ENCODE measurements at regions not wholly inside any gene's neighbourhood (a gene's known extent, or its start where the extent isn't known, plus 50 kb on each side); places are given as distances from the start of the nearest gene placed in this dataset.
"Not testable (repeated sequence)": the region's sequence is repeated elsewhere in the genome, so short reads cannot be mapped to it uniquely, and the experiment has no call there.

- DNase-seq, result no peak
These were observed 1315.2 kb upstream of the MIR17HG start for GRCh38 chr13:90032313-90032712.

DNA sequence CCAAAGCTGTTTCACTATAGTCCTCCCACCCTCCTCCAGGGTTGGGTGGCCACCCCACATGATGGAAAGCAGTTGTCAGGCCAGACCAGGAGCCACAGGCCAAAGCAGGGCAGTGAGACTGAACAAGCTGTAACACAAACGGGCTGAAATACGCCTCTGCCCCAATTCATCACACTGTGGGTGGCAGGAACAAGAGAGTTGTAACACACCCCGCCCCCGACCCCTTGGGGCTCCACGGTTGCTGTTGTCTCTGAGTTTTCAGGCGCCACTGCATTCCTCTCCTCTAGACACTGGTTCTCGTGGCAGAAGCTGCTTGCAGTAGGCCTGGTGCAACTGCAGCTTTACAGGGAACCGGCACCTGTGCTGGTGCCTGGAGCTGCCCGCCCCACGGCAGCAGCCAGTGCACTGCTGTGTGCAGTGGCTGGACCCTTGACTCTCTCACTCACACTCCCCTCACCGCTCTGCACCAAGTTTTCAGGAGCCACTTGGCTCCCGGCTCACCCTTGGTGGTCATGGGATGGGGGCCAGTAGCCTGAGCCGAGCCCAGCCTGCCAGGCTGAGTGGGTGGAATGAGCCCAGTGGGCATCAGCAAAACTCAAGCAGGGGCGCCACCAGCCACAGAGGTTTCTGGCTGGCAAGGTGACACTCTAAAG, 1314.5 kb upstream of the MIR17HG start:
- no peak for DNase-seq

GRCh38 chr13:90039516-90039915, 1308.0 kb upstream of the MIR17HG start:
- no peak for DNase-seq

- no peak for DNase-seq
These were observed 1299.9 kb upstream of the MIR17HG start for GRCh38 chr13:90047600-90047999.

DNA sequence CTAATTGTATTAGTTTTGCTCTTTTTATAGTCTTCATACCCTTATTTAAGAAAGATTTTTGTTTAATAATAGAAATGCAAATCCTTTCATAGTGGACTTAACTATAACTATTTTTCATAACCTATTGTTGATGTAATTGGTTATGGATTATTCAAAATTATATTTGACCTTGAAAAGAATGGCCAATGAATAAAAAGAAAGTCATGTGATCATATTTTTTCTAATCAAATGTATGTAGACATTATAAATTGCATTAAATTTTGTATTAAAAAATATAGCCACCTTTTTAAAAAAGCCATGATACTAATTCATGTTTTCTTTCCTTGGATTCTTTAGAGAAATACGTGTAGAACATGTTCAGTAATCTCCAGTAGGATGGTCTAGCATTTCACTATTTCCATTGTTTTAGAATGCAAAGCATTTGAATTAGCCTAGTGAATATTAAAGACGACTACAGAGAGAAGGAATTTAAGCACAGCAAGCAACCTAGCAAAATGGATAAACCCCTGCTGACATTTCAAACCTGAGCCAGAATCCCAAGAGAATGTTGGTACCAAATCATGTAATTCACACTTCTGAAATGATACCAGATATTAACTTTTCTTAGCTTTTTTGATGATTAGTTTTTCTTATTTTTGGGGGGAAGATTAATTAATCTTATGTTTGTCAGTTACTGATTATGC, 1297.4 kb upstream of the MIR17HG start:
- no peak for DNase-seq

DNA sequence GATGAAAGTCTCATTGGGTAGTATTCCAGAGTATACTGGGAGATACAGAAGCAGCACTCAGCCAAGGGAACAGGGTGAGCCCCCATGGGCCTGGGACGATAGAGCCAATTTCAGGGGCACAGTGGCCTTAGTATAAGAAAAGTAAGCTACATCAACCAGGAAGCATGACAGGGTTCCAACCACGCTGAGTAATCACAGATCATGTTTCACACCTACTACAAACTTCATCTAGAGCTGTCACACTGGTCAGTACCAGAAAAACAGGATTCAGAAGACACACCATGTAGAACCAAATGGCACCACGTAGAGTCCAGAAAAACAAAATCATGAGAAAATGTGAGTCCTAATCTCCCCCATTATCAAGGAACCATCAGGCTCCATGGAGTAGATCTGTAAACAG, 1292.4 kb upstream of the MIR17HG start:
- no peak for DNase-seq

DNA sequence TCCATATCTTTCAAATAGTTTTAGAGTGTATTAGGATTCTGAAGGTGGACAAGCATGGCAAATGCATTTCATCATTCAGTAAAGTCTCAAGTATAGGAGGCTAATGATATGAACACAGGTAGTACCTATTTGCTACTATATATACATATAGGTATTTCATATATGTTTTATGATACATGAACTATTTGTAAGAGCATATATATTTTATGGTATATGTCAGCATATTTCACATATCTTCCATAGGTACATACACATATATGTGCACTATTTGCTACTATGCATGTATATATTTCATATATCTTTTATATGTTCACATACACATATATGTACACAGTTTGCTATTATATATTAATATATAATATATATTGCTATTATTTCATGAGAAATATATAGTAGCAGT, 1291.7 kb upstream of the MIR17HG start:
- DNase-seq, result no peak

- DNase-seq, result not testable (repeated sequence)
These were observed 1283.3 kb upstream of the MIR17HG start for GRCh38 chr13:90064226-90064625.

DNA sequence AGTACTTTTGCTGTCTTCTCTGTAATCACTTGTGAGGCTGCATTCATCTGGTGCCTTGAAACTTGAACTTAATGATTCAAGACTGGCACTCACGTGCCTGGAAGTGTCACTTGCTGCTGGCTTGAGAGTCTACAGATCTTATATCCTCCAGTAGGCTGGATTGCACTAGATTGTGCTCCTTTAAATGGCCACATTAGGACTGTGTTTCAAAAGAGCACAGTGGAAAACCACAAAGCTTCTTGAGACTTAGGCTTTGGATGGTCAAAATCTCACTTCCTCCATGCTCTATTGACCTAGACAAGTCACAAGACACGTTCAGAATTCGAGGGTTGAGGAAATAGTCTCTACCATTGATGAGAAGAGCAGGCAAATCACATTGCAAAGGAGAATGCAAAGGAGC, 1278.8 kb upstream of the MIR17HG start:
- no peak for DNase-seq

DNA sequence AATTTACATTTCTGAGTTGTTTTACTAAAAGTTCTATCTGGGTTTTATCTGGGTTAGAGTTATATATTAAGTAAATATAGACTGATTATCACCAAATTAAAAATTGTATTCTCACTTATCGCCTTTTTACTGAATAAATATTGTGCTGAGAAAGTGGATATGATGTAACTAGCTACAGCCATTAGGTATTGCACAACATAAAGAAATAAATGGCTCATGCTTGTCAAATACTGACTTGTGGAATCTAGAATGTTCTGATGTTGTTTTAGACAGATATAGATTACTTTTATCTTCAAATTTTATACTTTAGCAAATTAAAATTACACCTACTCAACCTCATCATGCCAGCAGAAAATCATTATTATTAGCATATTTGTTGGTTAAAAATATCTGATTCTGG, 1277.1 kb upstream of the MIR17HG start:
- no peak for DNase-seq

- no peak for DNase-seq
These were observed 1276.5 kb upstream of the MIR17HG start for GRCh38 chr13:90070837-90071525.

GRCh38 chr13:90084684-90085290, 1262.7 kb upstream of the MIR17HG start:
- DNase-seq, result no peak

GRCh38 chr13:90089051-90089450, 1258.4 kb upstream of the MIR17HG start:
- DNase-seq, result no peak

GRCh38 chr13:90091611-90092010, 1255.9 kb upstream of the MIR17HG start:
- peak; percentile 28 for DNase-seq

DNA sequence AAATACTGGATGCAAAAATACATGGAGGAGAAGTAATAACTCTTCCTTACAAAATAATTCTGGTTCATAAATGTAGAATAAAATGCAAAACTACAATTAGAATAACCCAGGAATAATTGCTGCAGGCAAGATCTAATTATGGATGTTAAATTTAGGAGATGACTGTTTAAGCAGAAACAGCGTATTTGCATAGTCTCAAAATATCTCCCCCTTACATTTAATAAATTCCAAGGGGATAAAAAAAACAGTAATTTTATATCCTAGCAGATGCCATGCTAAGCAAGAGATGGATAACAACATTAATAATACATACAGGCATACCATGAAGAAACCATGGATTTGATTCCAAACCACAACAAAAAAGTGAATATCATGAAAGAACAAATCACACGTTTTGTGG, 1253.1 kb upstream of the MIR17HG start:
- no peak for DNase-seq

DNA sequence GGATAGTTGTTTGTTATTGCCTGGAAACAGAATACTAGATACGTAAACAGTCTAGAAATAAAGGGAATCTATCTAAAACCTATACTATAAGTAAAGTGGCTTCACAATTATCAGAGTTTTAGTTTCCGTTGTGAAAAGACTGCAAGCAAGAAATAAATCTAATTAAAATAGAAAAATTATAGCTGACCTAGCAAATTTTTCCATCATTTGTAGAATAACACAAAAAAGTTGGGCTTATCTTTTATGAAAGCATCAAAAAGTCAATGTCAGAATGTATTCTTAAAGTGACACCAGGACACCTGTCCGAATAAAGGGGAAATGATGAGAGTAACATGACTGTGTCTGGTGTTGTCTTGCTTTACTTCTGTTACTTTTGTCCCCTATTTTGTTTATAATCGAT, 1248.9 kb upstream of the MIR17HG start:
- DNase-seq, result no peak

GRCh38 chr13:90099847-90100246, 1247.6 kb upstream of the MIR17HG start:
- no peak for DNase-seq

- DNase-seq, result no peak
These were observed 1244.2 kb upstream of the MIR17HG start for GRCh38 chr13:90103099-90103784.

- DNase-seq, result no peak
These were observed 1242.7 kb upstream of the MIR17HG start for GRCh38 chr13:90104764-90105163.

GRCh38 chr13:90105276-90105675, 1242.2 kb upstream of the MIR17HG start:
- no peak for DNase-seq

- DNase-seq, result no peak
These were observed 1241.5 kb upstream of the MIR17HG start for GRCh38 chr13:90105849-90106496.

- DNase-seq, result no peak
These were observed 1239.8 kb upstream of the MIR17HG start for GRCh38 chr13:90107661-90108060.

DNA sequence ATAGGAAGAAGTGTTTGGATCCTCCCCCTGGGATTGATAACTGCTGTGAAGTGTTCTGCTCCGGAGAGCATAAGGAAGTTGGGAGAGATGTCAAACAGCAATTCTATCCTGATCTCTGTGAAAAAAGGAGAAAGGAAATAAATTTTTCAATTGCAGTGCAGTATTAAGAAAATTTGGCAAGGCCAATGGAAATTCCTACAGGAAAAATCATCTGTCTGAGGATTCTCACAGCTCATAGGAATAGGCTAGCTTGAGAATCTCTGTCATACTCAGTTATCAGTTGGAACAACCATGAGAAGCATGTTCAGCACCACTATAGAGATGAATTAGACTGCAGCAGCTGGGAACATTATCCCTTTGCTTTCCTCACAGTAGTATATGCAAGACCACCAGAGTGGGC, 1238.9 kb upstream of the MIR17HG start:
- DNase-seq, result no peak

Data from GF-D8 (cell line).